Stimulated activated CD4-positive, alpha-beta T cell treated with anti-CD3 and anti-CD28 coated beads, Interleukin-15, amount 100 ng/mL, for 1 hour (primary cell): ENCODE measurements at regions not wholly inside any gene's neighbourhood (a gene's known extent, or its start where the extent isn't known, plus 50 kb on each side); places are given as distances from the start of the nearest gene placed in this dataset.
"Not testable (repeated sequence)": the region's sequence is repeated elsewhere in the genome, so short reads cannot be mapped to it uniquely, and the experiment has no call there.

Experiments used
- DNase-seq, 2 donors: peaks; one replicate each; pipeline ENCODE4 v3.0.0-alpha.2; 2020; ENCODE audit warnings: low read depth in 1 of 2, low spot score in 1 of 2

DNA sequence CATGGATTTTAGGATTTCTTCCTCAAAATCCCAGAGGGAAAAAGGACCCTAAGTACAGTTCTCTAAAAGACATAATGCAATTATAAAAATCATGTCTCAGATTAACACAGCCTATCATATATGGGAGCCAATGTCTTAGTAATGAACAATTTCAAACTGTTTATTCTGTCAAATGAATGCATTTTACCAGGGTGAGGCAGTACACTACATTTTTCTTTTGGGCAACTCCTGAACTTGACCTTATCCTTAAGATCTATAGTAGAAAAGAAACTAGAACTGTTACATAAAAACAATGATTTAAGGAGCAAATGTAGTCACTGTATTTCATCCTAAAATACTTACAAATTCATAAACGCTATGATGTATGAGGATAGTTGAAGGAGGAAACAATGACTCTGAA is 226.3 kb upstream of the B3GALT2 start:
- DNase-seq = no peak

DNA sequence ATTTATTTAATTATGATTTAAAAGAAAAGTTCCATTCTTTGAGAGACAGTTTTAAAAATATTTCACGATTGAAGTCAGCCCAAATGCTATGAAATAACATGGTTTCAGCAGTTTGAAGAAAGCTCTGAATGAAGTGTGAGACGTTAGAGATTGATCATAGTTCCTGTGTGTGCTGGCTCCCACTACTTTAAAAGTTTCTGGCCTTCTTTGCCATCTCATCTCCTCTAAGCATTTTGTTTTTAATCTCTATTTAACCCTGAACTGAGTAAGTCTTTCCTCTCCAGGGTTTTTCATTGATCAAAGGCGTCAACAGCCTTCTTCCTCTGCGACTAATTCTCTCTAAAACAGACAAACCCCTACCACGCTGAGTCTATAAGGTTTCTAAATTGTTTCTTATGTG is 225.3 kb upstream of the B3GALT2 start:
- no peak for DNase-seq

DNA sequence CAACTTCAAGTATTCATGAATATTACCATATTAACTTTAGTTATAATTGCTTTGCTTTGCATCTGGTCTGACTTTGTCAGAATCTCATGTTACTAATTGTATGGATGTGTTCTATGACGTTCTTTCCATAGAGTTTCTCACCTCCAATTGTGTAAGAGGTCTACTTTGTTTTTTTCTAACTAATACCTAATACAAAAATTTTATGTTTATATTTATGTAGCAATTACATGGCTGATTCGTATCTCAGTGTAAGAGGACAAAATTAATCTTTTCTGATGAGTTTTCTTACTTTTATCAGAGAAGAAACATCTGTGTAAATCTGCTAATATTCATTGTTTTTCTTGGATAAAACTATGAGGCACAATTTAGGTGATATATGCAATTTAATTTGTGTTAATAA is 224.8 kb upstream of the B3GALT2 start:
- DNase-seq = no peak

- no peak for DNase-seq
Measured at GRCh38 chr1:193408782-193409293, 222.4 kb upstream of the B3GALT2 start.

DNA sequence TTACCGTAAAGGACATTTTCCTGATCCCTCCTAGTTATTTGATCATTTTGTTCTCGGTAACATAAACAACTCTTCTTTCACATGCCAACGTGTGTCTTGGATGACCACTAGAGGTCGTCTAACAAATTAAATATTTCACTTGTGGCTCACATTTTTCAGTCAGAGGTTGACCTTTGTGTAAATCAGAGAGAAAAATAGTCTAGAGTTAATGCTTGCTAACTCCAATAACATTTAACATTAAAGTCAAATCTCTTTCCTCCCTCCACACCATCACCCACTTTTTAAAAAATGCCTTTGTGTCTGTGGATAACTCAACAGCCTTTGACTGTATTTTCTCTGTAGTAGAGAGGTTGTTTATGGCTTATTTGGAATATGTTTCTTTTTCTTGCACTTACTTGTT is 220.5 kb upstream of the B3GALT2 start:
- DNase-seq = no peak

DNA sequence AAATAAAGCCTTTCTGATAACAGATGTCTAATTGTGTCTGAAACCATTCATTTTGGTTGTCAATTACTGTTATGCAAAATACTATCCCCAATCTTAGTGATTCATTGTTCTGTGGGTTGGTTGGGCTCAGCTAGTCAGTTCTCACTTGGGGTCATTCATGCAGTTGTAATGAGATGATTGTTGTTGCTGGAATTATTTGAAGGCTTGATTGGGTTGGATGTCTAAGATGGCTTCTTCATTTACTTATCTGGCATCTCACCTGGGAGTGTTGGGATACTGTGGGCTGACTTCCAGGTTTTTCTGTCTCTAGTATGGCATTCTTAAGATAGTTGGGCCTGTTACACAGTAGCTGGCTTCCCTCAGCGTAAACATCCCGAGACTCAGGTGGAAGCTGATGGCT is 217.8 kb upstream of the B3GALT2 start:
- no peak for DNase-seq

GRCh38 chr1:193402977-193403376 is 216.6 kb upstream of the B3GALT2 start:
- no peak for DNase-seq

DNA sequence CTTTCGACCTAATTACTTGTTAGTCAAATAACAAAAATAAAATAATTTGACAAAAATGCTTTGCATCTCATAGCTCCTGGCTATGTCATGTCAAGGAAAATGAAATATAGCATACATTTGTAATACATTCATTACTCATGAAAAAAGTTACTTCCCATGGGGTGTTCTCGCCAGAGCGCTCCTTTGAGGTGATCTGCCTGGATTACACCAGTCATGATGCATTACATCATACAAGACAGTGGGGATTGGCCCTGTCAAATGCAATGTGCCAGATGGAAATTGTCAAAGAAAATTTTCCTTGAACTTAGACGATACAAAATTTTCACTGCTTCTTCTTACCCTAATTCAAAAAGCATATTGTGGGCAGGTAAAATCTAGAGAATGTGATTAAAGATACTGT is 215.6 kb upstream of the B3GALT2 start:
- DNase-seq = no peak

DNA sequence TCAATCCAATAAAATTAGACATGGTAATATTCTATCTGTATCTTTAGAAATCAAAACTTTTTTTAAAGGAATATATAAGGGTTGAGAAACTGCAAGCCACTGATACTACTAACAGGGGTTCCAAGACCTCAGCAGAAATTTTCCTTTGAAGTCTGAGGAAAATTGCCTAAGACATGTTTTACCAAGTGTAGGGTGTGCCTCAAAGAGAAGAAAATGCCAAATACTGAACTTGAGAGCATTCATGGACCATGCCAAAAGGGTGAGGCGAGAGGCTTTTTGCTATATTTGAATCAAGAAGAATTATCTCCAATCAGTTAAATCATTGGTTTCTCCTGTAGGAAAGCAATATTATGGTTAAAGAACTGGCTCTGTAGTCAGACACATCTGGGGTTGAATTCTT is 207.9 kb upstream of the B3GALT2 start:
- DNase-seq = no peak

DNA sequence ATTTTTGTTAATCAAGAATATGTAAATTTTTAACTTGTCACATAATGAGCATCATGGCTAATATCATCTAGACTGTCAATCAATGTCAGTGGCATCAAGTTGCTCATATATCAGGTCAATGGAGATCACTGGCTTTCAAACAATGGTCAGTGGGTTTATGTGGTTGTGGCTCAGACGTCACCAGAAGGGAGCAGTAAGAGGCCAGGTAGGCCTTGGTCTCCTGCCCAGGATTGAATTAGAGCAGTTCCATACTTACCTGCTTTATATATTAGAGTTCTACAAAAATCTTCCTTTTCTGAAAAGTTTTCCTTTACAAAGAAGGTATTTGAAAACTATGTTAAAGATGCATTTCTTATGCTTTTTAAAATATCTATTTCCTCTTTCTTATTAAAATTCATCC is 206.3 kb upstream of the B3GALT2 start:
- no peak for DNase-seq

DNA sequence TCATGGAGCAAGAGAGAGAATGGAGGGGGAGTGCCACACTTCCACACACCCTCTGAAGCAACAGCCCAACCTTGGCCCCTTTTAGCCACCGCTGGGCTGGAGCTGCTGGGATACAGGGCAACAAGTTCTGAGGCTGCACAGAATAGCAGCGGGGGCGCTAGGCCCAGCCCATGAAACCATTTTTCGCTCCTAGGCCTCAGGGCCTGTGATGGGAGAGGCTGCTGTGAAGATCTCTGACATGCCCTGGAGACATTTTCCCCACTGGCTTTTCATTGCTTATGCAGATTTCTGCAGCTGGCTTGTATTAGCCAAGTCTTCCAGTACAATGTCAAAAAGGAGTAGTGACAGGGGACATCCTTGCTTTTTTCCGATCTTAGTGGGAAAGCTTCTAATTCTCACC is 202.3 kb upstream of the B3GALT2 start:
- DNase-seq = no peak

DNA sequence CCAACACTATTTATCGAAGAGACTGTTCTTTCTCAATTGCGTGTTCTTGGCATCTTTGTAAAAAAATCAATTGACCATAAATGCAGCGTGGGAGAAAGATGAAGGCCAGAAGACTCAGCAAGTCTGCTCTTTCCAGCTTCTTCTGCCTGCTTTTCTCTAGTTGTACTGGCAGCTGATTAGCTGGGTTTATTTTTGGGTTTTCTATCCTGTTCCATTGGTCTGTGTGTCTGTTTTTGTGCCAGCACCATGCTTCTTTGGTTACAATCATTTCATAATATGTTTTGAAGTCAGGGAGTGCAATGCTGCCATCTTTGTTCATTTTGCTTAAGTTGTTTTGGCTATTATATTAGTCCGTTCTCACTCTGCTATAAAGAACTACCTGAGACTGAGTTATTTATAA is 201.8 kb upstream of the B3GALT2 start:
- DNase-seq = no peak

DNA sequence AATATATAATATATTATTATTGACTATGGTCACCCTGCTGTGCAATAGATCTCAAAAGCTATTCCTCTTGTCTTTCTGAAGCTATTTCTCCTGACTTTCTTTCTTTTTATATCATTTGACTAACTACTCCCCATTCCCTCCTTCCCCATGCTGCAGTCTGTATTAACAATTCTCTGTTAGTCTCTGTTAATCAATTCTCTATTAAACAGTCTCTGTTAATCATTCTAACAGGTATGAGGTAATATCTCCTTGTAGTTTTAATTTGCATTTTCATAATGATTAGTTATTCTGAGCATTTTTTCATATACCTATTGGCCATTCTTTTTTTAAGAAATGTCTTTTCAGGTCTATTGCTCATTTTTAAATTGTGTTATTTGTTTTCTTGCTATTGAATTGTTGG is 201.0 kb upstream of the B3GALT2 start:
- DNase-seq = no peak

DNA sequence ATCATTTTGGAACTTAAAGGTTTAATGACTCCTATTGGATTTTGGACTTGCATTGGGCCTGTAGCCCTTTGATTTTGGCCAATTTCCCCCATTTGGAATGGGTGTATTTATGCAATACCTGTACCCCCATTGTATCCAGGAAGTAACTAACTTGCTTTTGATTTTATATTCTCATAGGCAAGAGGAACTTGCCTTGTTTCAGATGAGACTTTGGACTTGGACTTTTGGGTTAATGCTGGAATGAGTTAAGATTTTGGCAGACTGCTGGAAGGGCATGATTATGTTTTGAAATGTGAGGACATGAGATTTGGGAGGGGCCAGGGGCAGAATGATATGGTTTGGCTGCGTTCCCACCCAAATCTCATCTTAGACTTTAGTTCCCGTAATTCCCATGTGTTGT is 192.0 kb upstream of the B3GALT2 start:
- DNase-seq = not testable (repeated sequence)

DNA sequence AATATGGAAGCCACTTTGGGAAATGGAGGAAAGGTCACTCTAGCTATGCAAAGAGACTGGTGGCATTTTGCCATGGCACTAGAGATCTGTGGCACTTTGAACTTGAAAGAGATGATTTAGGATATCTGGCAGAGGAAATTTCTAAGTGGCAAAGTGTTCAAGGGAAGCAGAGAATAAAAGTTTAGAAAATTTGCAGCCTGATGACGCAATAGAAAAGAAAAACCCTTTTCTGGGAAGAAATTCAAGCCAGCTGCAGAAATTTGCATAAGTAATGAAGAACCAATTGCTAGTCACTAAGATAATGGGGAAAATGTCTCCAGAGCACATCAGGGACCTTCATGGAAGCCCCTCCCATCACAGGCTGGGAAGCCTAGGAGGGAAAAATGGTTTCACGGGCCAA is 191.1 kb upstream of the B3GALT2 start:
- DNase-seq = no peak

- no peak for DNase-seq
Measured at GRCh38 chr1:193372553-193372952, 186.1 kb upstream of the B3GALT2 start.

DNA sequence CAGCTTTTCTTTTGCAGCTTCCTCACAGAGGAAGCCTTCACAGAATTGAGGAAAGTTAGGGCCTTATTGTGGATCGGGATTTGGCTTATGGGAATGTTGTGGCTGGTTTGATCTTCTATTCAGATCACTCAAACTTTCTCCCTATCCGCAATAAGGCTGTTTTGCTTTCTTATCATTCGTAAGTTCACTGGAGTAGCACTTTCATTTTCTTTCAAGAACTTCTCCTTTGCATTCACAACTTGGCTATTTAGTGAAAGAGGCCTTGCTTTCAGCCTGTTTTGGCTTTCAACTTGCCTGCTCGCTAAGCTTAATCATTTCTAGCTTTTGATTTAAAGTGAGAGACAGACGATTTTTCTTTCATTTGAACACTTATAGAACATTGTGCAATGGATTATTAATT is 181.9 kb upstream of the B3GALT2 start:
- no peak for DNase-seq

GRCh38 chr1:193367863-193368262 is 181.4 kb upstream of the B3GALT2 start:
- no peak for DNase-seq

GRCh38 chr1:193366764-193367507 is 180.5 kb upstream of the B3GALT2 start:
- DNase-seq = no peak

DNA sequence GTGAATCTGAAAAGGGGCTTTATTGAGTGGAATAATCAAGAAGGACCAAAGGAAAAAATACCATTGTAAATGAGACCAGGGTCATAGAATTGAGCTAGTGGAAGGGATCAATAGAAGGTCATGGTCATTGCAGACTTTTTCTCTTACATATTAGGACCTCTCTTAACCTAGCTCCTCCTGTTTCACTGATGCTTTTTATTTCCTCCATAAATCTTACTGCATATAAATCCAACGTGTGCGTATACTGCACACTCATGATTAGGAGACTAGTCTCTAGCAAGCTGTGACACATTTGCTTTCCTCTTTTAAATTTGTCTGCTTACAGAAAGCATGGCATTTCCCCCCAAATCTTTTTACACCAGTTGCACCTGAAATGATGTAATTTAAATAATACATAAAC is 179.6 kb upstream of the B3GALT2 start:
- no peak for DNase-seq

DNA sequence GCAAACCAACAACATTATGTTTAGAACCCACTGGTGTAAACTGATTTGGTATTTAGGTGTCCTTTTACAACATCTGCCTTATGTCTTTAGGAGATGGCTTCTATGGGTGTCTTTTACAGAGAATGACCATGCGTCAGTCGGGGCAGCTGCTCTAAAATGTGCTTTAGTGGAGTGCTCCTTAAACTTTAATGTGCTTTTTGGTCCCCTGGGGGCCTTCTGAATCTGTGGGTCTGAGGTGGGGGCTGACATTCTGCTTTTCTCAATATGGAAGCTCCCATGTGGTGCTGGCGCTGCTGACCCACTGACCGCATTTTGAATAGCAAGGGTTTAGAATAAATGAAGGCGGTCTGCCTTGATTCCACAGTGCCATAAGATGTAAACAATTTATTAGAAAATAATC is 173.2 kb upstream of the B3GALT2 start:
- no peak for DNase-seq

DNA sequence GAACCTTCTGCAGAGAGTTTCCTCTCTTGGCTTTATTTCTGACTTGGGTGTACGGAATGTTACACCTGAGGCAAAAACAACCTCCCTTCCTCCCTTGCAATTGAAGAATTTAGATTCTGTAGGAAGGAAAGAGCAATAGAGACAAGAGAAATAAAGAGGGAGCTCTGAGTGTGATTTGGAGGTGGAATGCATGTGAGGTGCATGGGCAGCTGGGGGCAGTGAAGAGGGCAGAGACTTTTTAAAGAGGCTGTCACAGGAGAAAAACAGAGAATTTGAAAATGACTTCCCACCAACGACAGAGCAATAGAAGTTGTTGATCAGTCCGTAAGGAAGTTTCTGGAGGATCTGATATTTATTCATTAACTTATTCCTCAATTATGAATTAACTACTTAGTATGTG is 172.0 kb upstream of the B3GALT2 start:
- no peak for DNase-seq

- no peak for DNase-seq
Measured at GRCh38 chr1:193356249-193356648, 169.8 kb upstream of the B3GALT2 start.
